CD4-positive, CD25-positive, alpha-beta regulatory T cell (primary cell): ENCODE measurements at regions not wholly inside any gene's neighbourhood (a gene's known extent, or its start where the extent isn't known, plus 50 kb on each side); places are given as distances from the start of the nearest gene placed in this dataset.

Experiments used
- ATAC-seq, 2 donors: fragments of 150-1000 bp; cut with Tn5 transposase; one replicate each; pipeline ENCODE4 v1.10.0; 2021; ENCODE audit warnings: low read depth in 2 of 2, moderate number of reproducible peaks in 2 of 2, moderate library complexity in 1 of 2
- DNase-seq, 3 donors: peaks; one replicate each; pipeline versions ENCODE4 v3.0.0 to v3.0.0-alpha.2; 2012 to 2022; ENCODE audit warnings: mixed read lengths in 1 of 3
- H3K27ac ChIP-seq: one replicate; pipeline ENCODE4 v1.7.0; 2013; ENCODE audit warnings: mild to moderate bottlenecking, low read length; ENCODE audit not compliant: insufficient read depth, poor library complexity, severe bottlenecking
- H3K27me3 ChIP-seq: one replicate; pipeline ENCODE4 v1.7.0; 2013; ENCODE audit warnings: low read length; ENCODE audit not compliant: control insufficient read depth, insufficient read depth
- H3K36me3 ChIP-seq: one replicate; pipeline ENCODE4 v1.7.0; 2013; ENCODE audit warnings: mild to moderate bottlenecking, low read length, moderate library complexity; ENCODE audit not compliant: control insufficient read depth, insufficient read depth
- H3K4me1 ChIP-seq: 2 replicates; pipeline ENCODE4 v1.7.0; 2013; ENCODE audit warnings: mild to moderate bottlenecking, low read length; ENCODE audit not compliant: insufficient read depth, control insufficient read depth, poor library complexity, severe bottlenecking
- H3K4me3 ChIP-seq: one replicate; pipeline ENCODE4 v1.7.0; 2013; ENCODE audit warnings: low read depth, mild to moderate bottlenecking, low read length, moderate library complexity
- H3K9me3 ChIP-seq, 2 experiments: 1 replicate in 1 of 2; 2 replicates in 1 of 2; pipeline ENCODE4 v1.7.0; 2013; ENCODE audit warnings: low read length in 2 of 2, mild to moderate bottlenecking in 1 of 2, moderate library complexity in 1 of 2; ENCODE audit not compliant: control insufficient read depth in 2 of 2
- H3K27ac Mint-ChIP-seq, 3 donors: one replicate each; pipeline ENCODE4 v1.8.0; 2020 to 2022; ENCODE audit warnings: mild to moderate bottlenecking in 3 of 3, mixed read lengths in 3 of 3, moderate library complexity in 2 of 3
- H3K27me3 Mint-ChIP-seq: one replicate; pipeline ENCODE4 v1.8.0; 2022; ENCODE audit warnings: mild to moderate bottlenecking, mixed read lengths
- H3K36me3 Mint-ChIP-seq: one replicate; pipeline ENCODE4 v1.8.0; 2020; ENCODE audit warnings: mixed read lengths
- H3K4me1 Mint-ChIP-seq, 4 donors: one replicate each; pipeline ENCODE4 v1.8.0; 2020 to 2022; ENCODE audit warnings: mixed read lengths in 4 of 4, mild to moderate bottlenecking in 1 of 4
- H3K4me3 Mint-ChIP-seq, 4 donors: one replicate each; pipeline ENCODE4 v1.8.0; 2020 to 2022; ENCODE audit warnings: mild to moderate bottlenecking in 4 of 4, mixed read lengths in 4 of 4, moderate library complexity in 3 of 4
- H3K9me3 Mint-ChIP-seq, 7 donors: one replicate each; pipeline ENCODE4 v1.8.0; 2020 to 2022; ENCODE audit warnings: mixed read lengths in 7 of 7, mild to moderate bottlenecking in 3 of 7, moderate library complexity in 2 of 7

DNA sequence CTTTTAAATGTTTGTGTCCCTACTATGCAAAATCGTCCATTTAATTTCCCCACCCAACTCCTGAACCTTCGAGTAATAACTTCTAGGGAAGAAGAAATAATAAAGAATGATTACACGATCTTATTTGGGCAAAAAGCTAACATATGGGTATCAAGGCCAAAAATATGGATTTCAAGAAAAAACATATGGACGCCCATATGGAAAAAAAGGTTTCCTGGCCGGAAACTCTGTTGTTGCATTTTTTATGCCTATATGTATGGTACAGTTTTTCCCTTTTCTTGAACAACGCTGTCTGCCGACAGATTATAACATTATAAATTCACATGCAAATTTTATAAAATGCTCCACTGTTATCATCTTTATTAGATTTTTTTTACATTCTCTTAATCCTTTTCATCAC is 167.6 kb upstream of the ESRRG start:
- H3K9me3 Mint-ChIP-seq: peaks cover 0 to 9% (median 3%) of the 10 kb centered on the region in 7 donors
- H3K4me1 Mint-ChIP-seq: no peaks in the 10 kb centered on the region
- Histone ChIP-seq H3K27ac (no peak overlapping the region), H3K9me3 (no peaks in the 10 kb centered on the region), H3K27me3 (no peaks in the 10 kb centered on the region), H3K36me3 (no peaks in the 10 kb centered on the region), H3K4me1 (no peaks in the 10 kb centered on the region), H3K4me3 (no peak overlapping the region)
- no peaks in the 10 kb centered on the region for H3K36me3 Mint-ChIP-seq
- no peaks in the 10 kb centered on the region for H3K27me3 Mint-ChIP-seq
- no peak for ATAC-seq
- H3K27ac Mint-ChIP-seq: no peak overlapping the region
- H3K4me3 Mint-ChIP-seq: no peak overlapping the region
- DNase-seq: no peak

DNA sequence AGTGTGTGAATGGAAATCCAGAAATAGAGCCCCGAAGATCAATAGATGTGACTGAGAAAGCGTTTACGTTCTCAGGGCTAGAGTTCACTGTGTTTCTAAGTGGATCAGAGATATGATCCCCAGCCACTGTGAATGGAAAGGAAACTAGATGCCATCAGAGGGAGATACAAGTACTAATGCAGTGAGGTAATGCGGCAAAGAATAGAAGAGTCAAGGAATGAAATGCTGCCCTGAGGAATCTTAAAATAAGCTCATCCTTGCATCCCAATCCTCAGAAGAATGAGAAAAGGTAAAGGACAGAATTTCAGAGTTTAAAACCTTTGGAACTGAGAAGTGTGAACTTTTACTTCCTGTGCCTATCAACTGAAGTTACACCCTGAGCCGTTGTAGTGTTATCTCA is 165.5 kb upstream of the ESRRG start:
- Mint-ChIP-seq H3K27ac (no peak overlapping the region), H3K36me3 (no peaks in the 10 kb centered on the region), H3K9me3 (peaks cover 0 to 8% (median 3%) of the 10 kb centered on the region in 7 donors), H3K4me1 (no peaks in the 10 kb centered on the region), H3K4me3 (no peak overlapping the region), H3K27me3 (no peaks in the 10 kb centered on the region)
- Histone ChIP-seq H3K9me3 (no peaks in the 10 kb centered on the region), H3K36me3 (no peaks in the 10 kb centered on the region), H3K4me1 (no peaks in the 10 kb centered on the region), H3K4me3 (no peak overlapping the region), H3K27me3 (no peaks in the 10 kb centered on the region), H3K27ac (no peak overlapping the region)
- DNase-seq: no peak
- ATAC-seq: no peak

DNA sequence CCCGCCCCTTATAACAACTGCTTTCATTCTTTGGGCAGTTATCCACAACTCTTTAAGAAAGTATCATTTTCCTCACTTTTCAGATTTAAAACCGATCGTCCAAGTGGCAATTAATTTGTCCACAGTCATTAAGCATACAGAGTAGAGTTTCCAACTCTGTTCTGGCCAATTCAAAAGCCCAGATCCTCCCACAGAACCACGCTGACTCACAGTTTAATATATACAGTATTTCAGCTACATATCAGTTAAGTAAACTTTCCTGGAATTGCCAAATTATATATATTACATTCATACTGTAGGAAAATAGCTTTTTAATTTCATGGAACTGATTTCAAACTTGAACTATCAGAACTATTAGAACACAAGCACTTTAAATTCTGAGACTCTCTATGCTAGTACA is 163.8 kb upstream of the ESRRG start:
- no peak overlapping the region for H3K27ac Mint-ChIP-seq
- no peaks in the 10 kb centered on the region for H3K36me3 Mint-ChIP-seq
- H3K4me3 Mint-ChIP-seq: no peak overlapping the region
- ATAC-seq (no peak), DNase-seq (no peak)
- Histone ChIP-seq H3K4me1 (no peaks in the 10 kb centered on the region), H3K27me3 (no peaks in the 10 kb centered on the region), H3K27ac (no peak overlapping the region), H3K9me3 (no peaks in the 10 kb centered on the region), H3K4me3 (no peak overlapping the region), H3K36me3 (no peaks in the 10 kb centered on the region)
- peaks cover 0 to 8% (median 3%) of the 10 kb centered on the region in 7 donors for H3K9me3 Mint-ChIP-seq
- H3K27me3 Mint-ChIP-seq: no peaks in the 10 kb centered on the region
- no peaks in the 10 kb centered on the region for H3K4me1 Mint-ChIP-seq

DNA sequence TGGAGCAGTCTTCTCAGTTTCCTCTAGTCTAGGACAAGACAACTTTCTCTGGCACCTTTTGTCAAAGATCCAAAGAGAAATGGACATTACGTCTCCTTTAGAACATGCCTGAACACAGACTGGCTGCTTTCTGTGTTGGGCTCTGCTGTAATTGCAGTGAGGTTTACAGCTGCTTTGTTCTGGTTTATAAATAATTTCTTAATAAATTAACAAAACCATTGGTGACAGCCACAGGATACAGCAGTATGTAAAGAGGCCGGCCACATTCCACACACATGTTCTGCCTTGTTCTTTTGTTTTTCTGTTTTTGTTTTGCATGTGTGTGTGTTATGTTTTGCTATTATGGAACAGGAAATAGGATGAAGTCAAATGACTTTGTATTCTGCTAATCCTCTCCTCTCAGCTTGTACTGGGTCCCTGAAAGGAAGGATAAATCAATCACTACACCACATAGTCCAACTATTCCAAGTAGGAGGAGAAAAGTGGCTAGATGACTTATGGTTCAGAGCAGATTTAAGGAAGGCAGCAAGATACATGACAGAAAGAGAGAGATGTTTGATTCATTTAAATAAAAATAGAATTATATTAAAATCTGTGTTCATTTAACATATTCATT is 161.5 kb upstream of the ESRRG start:
- no peak overlapping the region for H3K27ac Mint-ChIP-seq
- Histone ChIP-seq H3K27me3 (no peaks in the 10 kb centered on the region), H3K27ac (no peak overlapping the region), H3K4me1 (no peaks in the 10 kb centered on the region), H3K4me3 (no peak overlapping the region), H3K36me3 (no peaks in the 10 kb centered on the region), H3K9me3 (no peaks in the 10 kb centered on the region)
- DNase-seq: no peak
- H3K27me3 Mint-ChIP-seq: no peaks in the 10 kb centered on the region
- no peaks in the 10 kb centered on the region for H3K36me3 Mint-ChIP-seq
- H3K9me3 Mint-ChIP-seq: peaks cover 0 to 8% (median 3%) of the 10 kb centered on the region in 7 donors
- no peak for ATAC-seq
- H3K4me1 Mint-ChIP-seq: no peaks in the 10 kb centered on the region
- no peak overlapping the region for H3K4me3 Mint-ChIP-seq

DNA sequence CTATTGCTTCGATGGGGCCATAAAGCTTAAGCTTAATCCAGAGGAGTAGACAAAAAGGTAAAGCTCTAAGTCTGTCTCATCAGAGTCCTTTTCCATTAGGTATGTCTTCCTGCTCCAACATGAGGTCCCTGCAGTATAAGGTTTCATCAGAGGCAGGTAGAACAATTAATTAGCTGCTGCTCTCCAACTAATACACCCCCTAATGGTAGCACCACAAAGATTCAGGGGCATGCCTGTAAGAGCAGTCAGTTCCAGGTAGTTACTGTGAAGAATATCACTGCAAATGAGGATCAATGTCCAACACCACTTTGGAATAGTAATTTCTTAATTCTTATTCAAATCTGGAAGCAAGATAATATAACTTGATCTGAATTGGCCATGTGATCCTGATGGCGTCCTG is 160.3 kb upstream of the ESRRG start:
- no peak for DNase-seq
- H3K36me3 Mint-ChIP-seq: no peaks in the 10 kb centered on the region
- no peak for ATAC-seq

DNA sequence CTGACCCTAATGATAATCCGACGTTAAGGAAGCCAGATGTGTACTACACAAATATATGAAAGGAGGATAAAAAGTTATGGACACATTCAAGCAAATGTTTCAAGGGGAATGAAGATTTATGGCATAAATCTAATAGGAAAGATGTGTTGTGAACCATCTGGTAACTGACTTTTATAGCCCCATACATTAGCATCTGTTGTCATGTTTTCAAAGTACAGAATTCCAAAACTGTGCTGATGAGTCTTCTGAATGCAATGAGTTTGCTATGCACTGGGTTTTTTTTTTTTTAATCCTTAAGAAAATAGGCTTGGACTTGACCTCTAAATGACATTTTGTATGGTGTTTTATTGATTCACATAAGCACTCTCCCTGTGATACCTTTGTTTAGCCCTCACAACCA is 158.5 kb upstream of the ESRRG start:
- H3K27ac ChIP-seq: no peak overlapping the region
- H3K4me3 ChIP-seq: no peak overlapping the region
- H3K9me3 ChIP-seq: no peaks in the 10 kb centered on the region
- DNase-seq (no peak), ATAC-seq (no peak)
- Mint-ChIP-seq H3K4me1 (no peaks in the 10 kb centered on the region), H3K4me3 (no peak overlapping the region), H3K27me3 (no peaks in the 10 kb centered on the region), H3K9me3 (peaks cover 0 to 4% (median 2%) of the 10 kb centered on the region in 7 donors), H3K27ac (no peak overlapping the region), H3K36me3 (no peaks in the 10 kb centered on the region)
- H3K27me3 ChIP-seq: no peaks in the 10 kb centered on the region
- H3K36me3 ChIP-seq: no peaks in the 10 kb centered on the region
- no peaks in the 10 kb centered on the region for H3K4me1 ChIP-seq

More for the DNA sequence above, 160.3 kb upstream of the ESRRG start:
- no peaks in the 10 kb centered on the region for H3K4me1 ChIP-seq
- no peaks in the 10 kb centered on the region for H3K27me3 Mint-ChIP-seq
- H3K4me1 Mint-ChIP-seq: no peaks in the 10 kb centered on the region
- H3K4me3 Mint-ChIP-seq: no peak overlapping the region
- no peak overlapping the region for H3K4me3 ChIP-seq
- no peak overlapping the region for H3K27ac Mint-ChIP-seq
- H3K36me3 ChIP-seq: no peaks in the 10 kb centered on the region
- H3K27me3 ChIP-seq: no peaks in the 10 kb centered on the region
- H3K9me3 Mint-ChIP-seq: peaks cover 0 to 5% (median 2%) of the 10 kb centered on the region in 7 donors
- H3K27ac ChIP-seq: no peak overlapping the region
- no peaks in the 10 kb centered on the region for H3K9me3 ChIP-seq

DNA sequence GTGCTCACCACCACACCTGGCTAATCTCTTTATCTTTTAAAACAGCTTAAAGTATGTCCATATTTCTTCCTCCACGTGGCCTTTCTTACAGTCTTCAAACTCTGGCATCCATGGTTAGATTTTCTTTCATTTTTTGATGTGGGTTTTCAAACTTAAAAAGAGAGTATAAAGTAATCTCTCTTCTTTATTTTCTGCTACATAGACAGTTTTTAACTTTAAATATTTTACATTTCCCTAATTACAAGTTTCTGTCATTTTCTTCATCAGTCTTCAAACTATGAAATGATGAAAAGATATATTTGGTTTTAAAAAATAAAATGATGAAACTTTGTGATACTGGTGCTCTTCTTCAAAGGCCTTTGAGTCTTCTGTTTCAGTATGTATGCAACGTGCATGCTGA is 143.5 kb upstream of the ESRRG start:
- H3K9me3 ChIP-seq: no peaks in the 10 kb centered on the region
- no peak overlapping the region for H3K27ac ChIP-seq
- Mint-ChIP-seq H3K4me3 (no peak overlapping the region), H3K9me3 (peaks cover 0 to 9% (median 1%) of the 10 kb centered on the region in 7 donors), H3K27me3 (no peaks in the 10 kb centered on the region), H3K27ac (no peak overlapping the region), H3K4me1 (no peaks in the 10 kb centered on the region), H3K36me3 (no peaks in the 10 kb centered on the region)
- DNase-seq (no peak), ATAC-seq (no peak)
- no peaks in the 10 kb centered on the region for H3K27me3 ChIP-seq
- no peaks in the 10 kb centered on the region for H3K4me1 ChIP-seq
- H3K36me3 ChIP-seq: no peaks in the 10 kb centered on the region
- no peak overlapping the region for H3K4me3 ChIP-seq

DNA sequence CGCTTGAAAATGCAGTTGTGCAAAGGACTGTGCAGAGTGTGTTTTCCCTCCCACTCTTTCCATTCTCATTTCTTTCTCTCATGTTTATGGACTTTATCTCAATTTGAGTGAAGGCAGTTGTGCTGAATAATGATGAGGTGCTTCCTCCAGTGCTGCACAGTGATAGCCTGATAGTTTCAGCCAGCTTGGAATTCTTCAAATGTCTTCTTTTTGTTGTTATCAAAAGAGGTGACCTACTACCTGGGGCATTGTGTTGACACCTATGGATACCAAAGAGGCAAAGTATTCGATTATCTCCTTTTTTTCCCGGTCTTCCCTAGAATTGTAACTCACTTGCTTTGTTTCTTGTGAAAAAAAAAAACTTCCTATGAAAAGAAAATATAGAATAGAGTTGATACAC is 132.6 kb upstream of the ESRRG start:
- Mint-ChIP-seq H3K4me3 (no peak overlapping the region), H3K27ac (no peak overlapping the region), H3K9me3 (peaks cover 0 to 29% (median 7%) of the 10 kb centered on the region in 7 donors), H3K4me1 (no peaks in the 10 kb centered on the region), H3K36me3 (no peaks in the 10 kb centered on the region), H3K27me3 (no peaks in the 10 kb centered on the region)
- Histone ChIP-seq H3K36me3 (no peaks in the 10 kb centered on the region), H3K4me1 (no peaks in the 10 kb centered on the region), H3K27me3 (no peaks in the 10 kb centered on the region), H3K9me3 (no peaks in the 10 kb centered on the region), H3K27ac (no peak overlapping the region), H3K4me3 (no peak overlapping the region)
- DNase-seq: no peak
- no peak for ATAC-seq
